HepG2 (cell line): ENCODE measurements at regions not wholly inside any gene's neighbourhood (a gene's known extent, or its start where the extent isn't known, plus 50 kb on each side); places are given as distances from the start of the nearest gene placed in this dataset.

Experiments used
- ATAC-seq: fragments of 200-7000 bp; cut with Tn5 transposase; 3 replicates; pipeline ENCODE4 v1.9.1; 2020; ENCODE audit warnings: mild to moderate bottlenecking, moderate library complexity
- BruUV-seq: library from RNA; stranded (reverse); fragments of 400-500 nt; replicated peaks from 2 replicates; lab custom pipeline; 2021; lab: Mats Ljungman, UMichigan
- CTCF ChIA-PET: fragments of 300-600 bp; formaldehyde crosslinking; extraction: SDS; loops from one replicate; lab custom pipeline; 2021; ENCODE audit warnings: low total read pairs, inconsistent platforms, low intra/inter-chr PET ratio; lab: Yijun Ruan, JAX
- POLR2A ChIA-PET: fragments of 350-600 bp; sonication (Branson Sonifier 250); formaldehyde crosslinking; loops from one replicate; lab custom pipeline; 2020; ENCODE audit warnings: antibody characterized with exemption, inconsistent platforms; lab: Yijun Ruan, JAX
- DNase-seq: peaks from one replicate; pipeline ENCODE4 v3.0.0-alpha.2; 2015; ENCODE audit warnings: low spot score
- FAIRE-seq: peaks from 3 replicates; lab custom pipeline; 2011; peaks lifted over from hg19 to GRCh38; lab: Jason Lieb, UNC
- H2AFZ ChIP-seq: one replicate; pipeline ENCODE4 v1.6.1; 2011; ENCODE audit warnings: low read length, inconsistent platforms
- H3K27ac ChIP-seq: fragments of 300-600 bp; 3 replicates; pipeline ENCODE4 v1.8.0; 2011; ENCODE audit warnings: mixed run types, mild to moderate bottlenecking, mixed read lengths, low read length, inconsistent platforms; ENCODE audit not compliant: insufficient read depth; ENCODE audit errors: extremely low read length
- H3K27me3 ChIP-seq, 2 experiments: fragments of 200-600 bp in 1 of 2; 2 replicates in 1 of 2; 3 replicates in 1 of 2; pipeline versions ENCODE4 v1.6.0 to v1.8.0; 2011; ENCODE audit warnings: low read length in 2 of 2, mild to moderate bottlenecking in 2 of 2, moderate library complexity in 2 of 2, inconsistent platforms in 1 of 2; ENCODE audit not compliant: insufficient read depth in 2 of 2, control insufficient read depth in 1 of 2
- H3K36me3 ChIP-seq, 2 experiments: fragments of 200-600 bp in 1 of 2; replicated peaks in 1 of 2; 2 replicates in 1 of 2; 3 replicates in 1 of 2; pipeline versions ENCODE4 v1.5.1 to v1.8.0; 2011; ENCODE audit warnings: low read length in 2 of 2, inconsistent platforms in 1 of 2; ENCODE audit not compliant: insufficient read depth in 2 of 2, control insufficient read depth in 1 of 2
- H3K4me1 ChIP-seq: 2 replicates; pipeline ENCODE4 v1.5.1; 2012; ENCODE audit warnings: low read length, inconsistent platforms; ENCODE audit not compliant: insufficient read depth
- H3K4me2 ChIP-seq: 2 replicates; pipeline ENCODE4 v1.6.0; 2011; ENCODE audit warnings: low read depth, low read length, inconsistent platforms
- H3K4me3 ChIP-seq, 3 experiments: fragments of 200-600 bp in 1 of 3; sonication (generic), shearing (Covaris generic) in 1 of 3; replicated peaks in 1 of 3; 2 replicates each; pipeline ENCODE4 v1.5.1; 2011 to 2016; ENCODE audit warnings: low read length in 3 of 3, inconsistent platforms in 2 of 3, low read depth in 2 of 3, mild to moderate bottlenecking in 2 of 3, control low read depth in 1 of 3, mixed read lengths in 1 of 3; ENCODE audit not compliant: insufficient read depth in 1 of 3
- H3K79me2 ChIP-seq: one replicate; pipeline ENCODE4 v1.6.1; 2011; ENCODE audit warnings: low read length, inconsistent platforms; ENCODE audit not compliant: insufficient read depth
- H3K9ac ChIP-seq: 2 replicates; pipeline ENCODE4 v1.6.0; 2011; ENCODE audit warnings: mild to moderate bottlenecking, low read depth, low read length, inconsistent platforms; ENCODE audit not compliant: insufficient read depth
- H3K9me3 ChIP-seq: 2 replicates; pipeline ENCODE4 v1.5.1; 2012; ENCODE audit warnings: mild to moderate bottlenecking, low read length
- H4K20me1 ChIP-seq: 2 replicates; pipeline ENCODE4 v1.6.0; 2011; ENCODE audit warnings: inconsistent platforms, mild to moderate bottlenecking, low read length, moderate library complexity; ENCODE audit not compliant: insufficient read depth
- ARID4A ChIP-seq: sonication (generic); formaldehyde crosslinking; IDR thresholded peaks from 2 replicates; pipeline ENCODE4 v1.5.0; 2020; ENCODE audit warnings: mild to moderate bottlenecking, missing genetic modification reagents, borderline replicate concordance
- ATF3 ChIP-seq: sonication (generic); formaldehyde crosslinking; IDR thresholded peaks from 2 replicates; pipeline ENCODE4 v1.4.0; 2020; ENCODE audit warnings: missing genetic modification reagents
- CSRNP2 ChIP-seq: sonication (generic); formaldehyde crosslinking; conservative IDR thresholded peaks from 2 replicates; pipeline ENCODE4 v1.8.0; 2022; ENCODE audit warnings: low read depth, missing genetic modification reagents
- ETS1 ChIP-seq: sonication (generic); formaldehyde crosslinking; IDR thresholded peaks from 2 replicates; pipeline ENCODE4 v1.4.0; 2020; ENCODE audit warnings: missing genetic modification reagents
- KDM5A ChIP-seq: fragments of 200-600 bp; sonication (generic); IDR thresholded peaks from 2 replicates; pipeline ENCODE4 v1.7.0; 2018; ENCODE audit warnings: antibody characterized with exemption, mild to moderate bottlenecking, low read length, borderline replicate concordance
- MLLT10 ChIP-seq: sonication (generic); formaldehyde crosslinking; IDR thresholded peaks from 2 replicates; pipeline ENCODE4 v1.4.0; 2020; ENCODE audit warnings: missing genetic modification reagents
- PPARG ChIP-seq: conservative IDR thresholded peaks from 2 replicates; pipeline ENCODE4 v1.6.1; 2016; ENCODE audit warnings: missing biosample characterization, missing genetic modification reagents
- SMARCC2 ChIP-seq: fragments of 450-650 bp; IDR thresholded peaks from 2 replicates; pipeline ENCODE4 v1.6.1; 2017; ENCODE audit warnings: antibody characterized with exemption, mild to moderate bottlenecking
- ZBTB33 ChIP-seq: sonication (generic); formaldehyde crosslinking; IDR thresholded peaks from 2 replicates; pipeline ENCODE4 v1.4.0; 2020; ENCODE audit warnings: missing genetic modification reagents
- ZNF567 ChIP-seq: sonication (generic); formaldehyde crosslinking; IDR thresholded peaks from 2 replicates; pipeline ENCODE4 v1.8.1; 2023; ENCODE audit warnings: mild to moderate bottlenecking, missing genetic modification reagents, borderline replicate concordance
- ZNF598 ChIP-seq: sonication (generic); formaldehyde crosslinking; IDR thresholded peaks from 2 replicates; pipeline ENCODE4 v1.5.1; 2020; ENCODE audit warnings: mild to moderate bottlenecking, missing genetic modification reagents, borderline replicate concordance
- ZNF691 ChIP-seq: sonication (generic); formaldehyde crosslinking; IDR thresholded peaks from 2 replicates; pipeline ENCODE4 v1.4.0; 2020; ENCODE audit warnings: missing genetic modification reagents, low read depth, mild to moderate bottlenecking, borderline replicate concordance
- WGBS: methylation state at CpG from one replicate; pipeline ENCODE4 v1.1.6; 2017; ENCODE audit warnings: low lambda C conversion rate; 5-methylcytosine and 5-hydroxymethylcytosine counted together
- in situ Hi-C: cut with HindIII; loops from 2 replicates; pipeline ENCODE4 v1.10.0; 2017; ENCODE audit warnings: low pct_unique_long_range_greater_than_20kb; ENCODE audit not compliant: extremely low pct_ligation_motif_present
- intact Hi-C: fragments of 100-400 bp; cut with micrococcal nuclease; formaldehyde crosslinking; loops from one replicate; pipeline ENCODE4 v1.10.0; 2022; ENCODE audit not compliant: unreplicated experiment

- Histone ChIP-seq H3K9ac (no peak overlapping the region), H4K20me1 (no peaks in the 10 kb centered on the region), H2AFZ (no peak overlapping the region), H3K9me3 (no peaks in the 10 kb centered on the region), H3K36me3 (no peaks in the 10 kb centered on the region), H3K4me2 (no peak overlapping the region), H3K79me2 (no peaks in the 10 kb centered on the region), H3K27me3 (peaks cover 0 to 7% of the 10 kb centered on the region in 2 experiments; a peak in 1 of 5 replicates), H3K4me1 (no peaks in the 10 kb centered on the region), H3K4me3 (no peak overlapping the region), H3K27ac (no peak overlapping the region)
- ChIA-PET CTCF (no interaction called here), POLR2A (no interaction called here)
- 55% methylated on average over 5 of the region's 5 CpGs for WGBS
- intact Hi-C loops (no loop called here), in situ Hi-C loops (no loop called here)
- DNase-seq (no peak), ATAC-seq (no peak), FAIRE-seq (no peak)
- no TSS peak for BruUV-seq
- no peak for TF ChIP-seq ZBTB33
- no peak for TF ChIP-seq PPARG
- no peak for TF ChIP-seq ATF3 (CRISPR knock-in tag)
- no peak for TF ChIP-seq ETS1 (CRISPR knock-in tag)
- TF ChIP-seq ZNF567: no peak
- no peak for TF ChIP-seq ZNF691
- TF ChIP-seq KDM5A: no peak
- TF ChIP-seq ZNF598 (CRISPR knock-in tag): no peak
- no peak for TF ChIP-seq ARID4A (CRISPR knock-in tag)
- no peak for TF ChIP-seq CSRNP2 (CRISPR knock-in tag)
- no peak for TF ChIP-seq SMARCC2
- TF ChIP-seq MLLT10: no peak
Measured at GRCh38 chr3:72013084-72013483, 228.1 kb upstream of the PROK2 start.
